HepG2 (cell line): ENCODE measurements at regions not wholly inside any gene's neighbourhood (a gene's known extent, or its start where the extent isn't known, plus 50 kb on each side); places are given as distances from the start of the nearest gene placed in this dataset.

Source experiments
- ATAC-seq: fragments of 200-7000 bp; cut with Tn5 transposase; 3 replicates; pipeline ENCODE4 v1.9.1; 2020; ENCODE audit warnings: mild to moderate bottlenecking, moderate library complexity
- BruUV-seq: library from RNA; stranded (reverse); fragments of 400-500 nt; replicated peaks from 2 replicates; lab custom pipeline; 2021; lab: Mats Ljungman, UMichigan
- CTCF ChIA-PET: fragments of 300-600 bp; formaldehyde crosslinking; extraction: SDS; loops from one replicate; lab custom pipeline; 2021; ENCODE audit warnings: low total read pairs, inconsistent platforms, low intra/inter-chr PET ratio; lab: Yijun Ruan, JAX
- POLR2A ChIA-PET: fragments of 350-600 bp; sonication (Branson Sonifier 250); formaldehyde crosslinking; loops from one replicate; lab custom pipeline; 2020; ENCODE audit warnings: antibody characterized with exemption, inconsistent platforms; lab: Yijun Ruan, JAX
- DNase-seq: peaks from one replicate; pipeline ENCODE4 v3.0.0-alpha.2; 2015; ENCODE audit warnings: low spot score
- FAIRE-seq: peaks from 3 replicates; lab custom pipeline; 2011; peaks lifted over from hg19 to GRCh38; lab: Jason Lieb, UNC
- H2AFZ ChIP-seq: one replicate; pipeline ENCODE4 v1.6.1; 2011; ENCODE audit warnings: low read length, inconsistent platforms
- H3K27ac ChIP-seq: fragments of 300-600 bp; 3 replicates; pipeline ENCODE4 v1.8.0; 2011; ENCODE audit warnings: mixed run types, mild to moderate bottlenecking, mixed read lengths, low read length, inconsistent platforms; ENCODE audit not compliant: insufficient read depth; ENCODE audit errors: extremely low read length
- H3K27me3 ChIP-seq, 2 experiments: fragments of 200-600 bp in 1 of 2; 2 replicates in 1 of 2; 3 replicates in 1 of 2; pipeline versions ENCODE4 v1.6.0 to v1.8.0; 2011; ENCODE audit warnings: low read length in 2 of 2, mild to moderate bottlenecking in 2 of 2, moderate library complexity in 2 of 2, inconsistent platforms in 1 of 2; ENCODE audit not compliant: insufficient read depth in 2 of 2, control insufficient read depth in 1 of 2
- H3K36me3 ChIP-seq, 2 experiments: fragments of 200-600 bp in 1 of 2; replicated peaks in 1 of 2; 2 replicates in 1 of 2; 3 replicates in 1 of 2; pipeline versions ENCODE4 v1.5.1 to v1.8.0; 2011; ENCODE audit warnings: low read length in 2 of 2, inconsistent platforms in 1 of 2; ENCODE audit not compliant: insufficient read depth in 2 of 2, control insufficient read depth in 1 of 2
- H3K4me1 ChIP-seq: 2 replicates; pipeline ENCODE4 v1.5.1; 2012; ENCODE audit warnings: low read length, inconsistent platforms; ENCODE audit not compliant: insufficient read depth
- H3K4me2 ChIP-seq: 2 replicates; pipeline ENCODE4 v1.6.0; 2011; ENCODE audit warnings: low read depth, low read length, inconsistent platforms
- H3K4me3 ChIP-seq, 3 experiments: fragments of 200-600 bp in 1 of 3; sonication (generic), shearing (Covaris generic) in 1 of 3; replicated peaks in 1 of 3; 2 replicates each; pipeline ENCODE4 v1.5.1; 2011 to 2016; ENCODE audit warnings: low read length in 3 of 3, inconsistent platforms in 2 of 3, low read depth in 2 of 3, mild to moderate bottlenecking in 2 of 3, control low read depth in 1 of 3, mixed read lengths in 1 of 3; ENCODE audit not compliant: insufficient read depth in 1 of 3
- H3K79me2 ChIP-seq: one replicate; pipeline ENCODE4 v1.6.1; 2011; ENCODE audit warnings: low read length, inconsistent platforms; ENCODE audit not compliant: insufficient read depth
- H3K9ac ChIP-seq: 2 replicates; pipeline ENCODE4 v1.6.0; 2011; ENCODE audit warnings: mild to moderate bottlenecking, low read depth, low read length, inconsistent platforms; ENCODE audit not compliant: insufficient read depth
- H3K9me3 ChIP-seq: 2 replicates; pipeline ENCODE4 v1.5.1; 2012; ENCODE audit warnings: mild to moderate bottlenecking, low read length
- H4K20me1 ChIP-seq: 2 replicates; pipeline ENCODE4 v1.6.0; 2011; ENCODE audit warnings: inconsistent platforms, mild to moderate bottlenecking, low read length, moderate library complexity; ENCODE audit not compliant: insufficient read depth
- ATF1 ChIP-seq: IDR thresholded peaks from 2 replicates; pipeline ENCODE4 v1.6.1; 2016; ENCODE audit warnings: mild to moderate bottlenecking, control low read depth
- CAMTA2 ChIP-seq: sonication (generic); formaldehyde crosslinking; IDR thresholded peaks from 2 replicates; pipeline ENCODE4 v1.4.0; 2020; ENCODE audit warnings: mild to moderate bottlenecking, missing genetic modification reagents, borderline replicate concordance
- ELF4 ChIP-seq: sonication (generic); formaldehyde crosslinking; IDR thresholded peaks from 2 replicates; pipeline ENCODE4 v1.5.0; 2020; ENCODE audit warnings: missing genetic modification reagents, mild to moderate bottlenecking, moderate library complexity, borderline replicate concordance
- ZBTB7B ChIP-seq: sonication (generic); formaldehyde crosslinking; IDR thresholded peaks from 2 replicates; pipeline ENCODE4 v1.4.0; 2020; ENCODE audit warnings: missing genetic modification reagents
- ZEB1 ChIP-seq: IDR thresholded peaks from 2 replicates; pipeline ENCODE4 v1.6.1; 2012; ENCODE audit warnings: mild to moderate bottlenecking, low read depth, inconsistent platforms; ENCODE audit not compliant: insufficient replicate concordance
- WGBS: methylation state at CpG from one replicate; pipeline ENCODE4 v1.1.6; 2017; ENCODE audit warnings: low lambda C conversion rate; 5-methylcytosine and 5-hydroxymethylcytosine counted together
- in situ Hi-C: cut with HindIII; loops from 2 replicates; pipeline ENCODE4 v1.10.0; 2017; ENCODE audit warnings: low pct_unique_long_range_greater_than_20kb; ENCODE audit not compliant: extremely low pct_ligation_motif_present
- intact Hi-C: fragments of 100-400 bp; cut with micrococcal nuclease; formaldehyde crosslinking; loops from one replicate; pipeline ENCODE4 v1.10.0; 2022; ENCODE audit not compliant: unreplicated experiment
- TF ChIP-seq, protein P1 (sequence below): sonication (generic); formaldehyde crosslinking; IDR thresholded peaks from 2 replicates; pipeline ENCODE4 v1.4.0; 2020; ENCODE audit warnings: missing genetic modification reagents, borderline replicate concordance
- TF ChIP-seq, protein P2 (sequence below): IDR thresholded peaks from 2 replicates; pipeline ENCODE4 v1.6.1; 2016; ENCODE audit warnings: low read depth, borderline replicate concordance
- TF ChIP-seq, protein P3 (sequence below): sonication (generic); formaldehyde crosslinking; IDR thresholded peaks from 2 replicates; pipeline ENCODE4 v1.4.0; 2020; ENCODE audit warnings: low read depth, mild to moderate bottlenecking, missing genetic modification reagents
- TF ChIP-seq, protein P4 (sequence below): sonication (generic); formaldehyde crosslinking; IDR thresholded peaks from 2 replicates; pipeline ENCODE4 v1.4.0; 2020; ENCODE audit warnings: missing genetic modification reagents
- TF ChIP-seq, protein P5 (sequence below), 2 experiments: sonication (generic) in 1 of 2; formaldehyde crosslinking in 1 of 2; IDR thresholded peaks; 2 replicates each; pipeline versions ENCODE4 v1.4.0 to v1.6.1; 2018 to 2020; ENCODE audit warnings: missing genetic modification reagents in 2 of 2, borderline replicate concordance in 1 of 2, low read depth in 1 of 2, mild to moderate bottlenecking in 1 of 2, missing biosample characterization in 1 of 2
- TF ChIP-seq, protein P6 (sequence below): sonication (generic); formaldehyde crosslinking; IDR thresholded peaks from 2 replicates; pipeline ENCODE4 v1.8.0; 2022; ENCODE audit warnings: mild to moderate bottlenecking, missing genetic modification reagents, moderate library complexity

DNA sequence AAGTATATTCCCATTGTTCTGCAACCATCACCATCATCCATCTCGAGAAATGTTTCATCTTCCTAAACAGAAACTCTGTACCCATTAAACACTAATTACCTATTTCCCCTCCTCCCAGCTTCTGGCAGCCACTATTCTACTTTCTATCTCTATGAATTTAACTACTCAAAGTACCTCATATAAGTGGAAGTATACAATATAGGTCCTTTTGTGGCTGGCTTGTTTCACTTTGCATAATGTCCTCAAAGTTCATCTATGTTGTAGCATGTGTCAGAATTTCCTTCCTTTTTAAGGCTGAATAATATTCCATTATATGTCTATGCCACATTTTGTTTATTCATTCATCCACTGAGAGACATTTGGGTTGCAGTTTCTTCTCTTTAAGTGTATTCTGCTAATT is 159.4 kb downstream of the KCNRG start (continued):
- TF ChIP-seq, protein P1, sequence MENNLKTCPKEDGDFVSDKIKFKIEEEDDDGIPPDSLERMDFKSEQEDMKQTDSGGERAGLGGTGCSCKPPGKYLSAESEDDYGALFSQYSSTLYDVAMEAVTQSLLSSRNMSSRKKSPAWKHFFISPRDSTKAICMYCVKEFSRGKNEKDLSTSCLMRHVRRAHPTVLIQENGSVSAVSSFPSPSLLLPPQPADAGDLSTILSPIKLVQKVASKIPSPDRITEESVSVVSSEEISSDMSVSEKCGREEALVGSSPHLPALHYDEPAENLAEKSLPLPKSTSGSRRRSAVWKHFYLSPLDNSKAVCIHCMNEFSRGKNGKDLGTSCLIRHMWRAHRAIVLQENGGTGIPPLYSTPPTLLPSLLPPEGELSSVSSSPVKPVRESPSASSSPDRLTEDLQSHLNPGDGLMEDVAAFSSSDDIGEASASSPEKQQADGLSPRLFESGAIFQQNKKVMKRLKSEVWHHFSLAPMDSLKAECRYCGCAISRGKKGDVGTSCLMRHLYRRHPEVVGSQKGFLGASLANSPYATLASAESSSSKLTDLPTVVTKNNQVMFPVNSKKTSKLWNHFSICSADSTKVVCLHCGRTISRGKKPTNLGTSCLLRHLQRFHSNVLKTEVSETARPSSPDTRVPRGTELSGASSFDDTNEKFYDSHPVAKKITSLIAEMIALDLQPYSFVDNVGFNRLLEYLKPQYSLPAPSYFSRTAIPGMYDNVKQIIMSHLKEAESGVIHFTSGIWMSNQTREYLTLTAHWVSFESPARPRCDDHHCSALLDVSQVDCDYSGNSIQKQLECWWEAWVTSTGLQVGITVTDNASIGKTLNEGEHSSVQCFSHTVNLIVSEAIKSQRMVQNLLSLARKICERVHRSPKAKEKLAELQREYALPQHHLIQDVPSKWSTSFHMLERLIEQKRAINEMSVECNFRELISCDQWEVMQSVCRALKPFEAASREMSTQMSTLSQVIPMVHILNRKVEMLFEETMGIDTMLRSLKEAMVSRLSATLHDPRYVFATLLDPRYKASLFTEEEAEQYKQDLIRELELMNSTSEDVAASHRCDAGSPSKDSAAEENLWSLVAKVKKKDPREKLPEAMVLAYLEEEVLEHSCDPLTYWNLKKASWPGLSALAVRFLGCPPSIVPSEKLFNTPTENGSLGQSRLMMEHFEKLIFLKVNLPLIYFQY: no peak
- TF ChIP-seq, protein P2, sequence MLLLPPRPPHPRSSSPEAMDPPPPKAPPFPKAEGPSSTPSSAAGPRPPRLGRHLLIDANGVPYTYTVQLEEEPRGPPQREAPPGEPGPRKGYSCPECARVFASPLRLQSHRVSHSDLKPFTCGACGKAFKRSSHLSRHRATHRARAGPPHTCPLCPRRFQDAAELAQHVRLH (CRISPR knock-in tag): no peak
- TF ChIP-seq CAMTA2 (CRISPR knock-in tag): no peak
- TF ChIP-seq, protein P3, sequence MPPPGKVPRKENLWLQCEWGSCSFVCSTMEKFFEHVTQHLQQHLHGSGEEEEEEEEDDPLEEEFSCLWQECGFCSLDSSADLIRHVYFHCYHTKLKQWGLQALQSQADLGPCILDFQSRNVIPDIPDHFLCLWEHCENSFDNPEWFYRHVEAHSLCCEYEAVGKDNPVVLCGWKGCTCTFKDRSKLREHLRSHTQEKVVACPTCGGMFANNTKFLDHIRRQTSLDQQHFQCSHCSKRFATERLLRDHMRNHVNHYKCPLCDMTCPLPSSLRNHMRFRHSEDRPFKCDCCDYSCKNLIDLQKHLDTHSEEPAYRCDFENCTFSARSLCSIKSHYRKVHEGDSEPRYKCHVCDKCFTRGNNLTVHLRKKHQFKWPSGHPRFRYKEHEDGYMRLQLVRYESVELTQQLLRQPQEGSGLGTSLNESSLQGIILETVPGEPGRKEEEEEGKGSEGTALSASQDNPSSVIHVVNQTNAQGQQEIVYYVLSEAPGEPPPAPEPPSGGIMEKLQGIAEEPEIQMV (CRISPR knock-in tag): no peak

DNA sequence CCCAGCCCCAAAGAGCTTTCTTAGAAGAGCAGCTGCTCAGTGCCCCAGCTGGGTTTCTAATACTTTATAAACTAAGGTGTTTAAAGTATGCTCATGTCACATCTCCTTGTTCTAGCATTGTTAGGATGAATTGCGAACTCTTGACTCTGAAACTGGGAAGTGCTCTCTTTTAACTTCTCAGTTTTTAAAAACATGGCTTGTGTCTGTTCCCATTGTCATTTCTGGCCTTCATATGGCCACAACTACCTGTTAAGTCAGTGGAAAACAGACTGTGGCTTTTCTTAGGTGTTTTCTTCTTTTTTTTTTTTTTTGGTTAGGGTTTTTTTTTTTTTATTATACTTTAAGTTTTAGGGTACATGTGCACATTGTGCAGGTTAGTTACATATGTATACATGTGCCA is 164.7 kb downstream of the KCNRG start:
- H4K20me1 ChIP-seq: no peaks in the 10 kb centered on the region
- no peaks in the 10 kb centered on the region for H3K9me3 ChIP-seq
- ChIA-PET CTCF (no interaction called here), POLR2A (no interaction called here)
- no peak overlapping the region for H3K9ac ChIP-seq
- BruUV-seq: no TSS peak
- 59% methylated on average over 1 of the region's 1 CpG for WGBS
- H3K4me2 ChIP-seq: no peak overlapping the region
- no peak overlapping the region for H3K27ac ChIP-seq
- H3K4me3 ChIP-seq: no peak overlapping the region
- no peak overlapping the region for H2AFZ ChIP-seq
- DNase-seq (no peak), ATAC-seq (no peak), FAIRE-seq (no peak)
- H3K79me2 ChIP-seq: no peaks in the 10 kb centered on the region
- no peaks in the 10 kb centered on the region for H3K27me3 ChIP-seq
- intact Hi-C loops: loop anchor here (10.0 kb wide), 1 partner anchor 55 kb away; no protein-coding TSS in a partner anchor
- no peaks in the 10 kb centered on the region for H3K36me3 ChIP-seq
- in situ Hi-C loops: no loop called here
- peaks cover 11% of the 10 kb centered on the region for H3K4me1 ChIP-seq
- no peak for TF ChIP-seq ELF4 (CRISPR knock-in tag)
- TF ChIP-seq, protein P4, sequence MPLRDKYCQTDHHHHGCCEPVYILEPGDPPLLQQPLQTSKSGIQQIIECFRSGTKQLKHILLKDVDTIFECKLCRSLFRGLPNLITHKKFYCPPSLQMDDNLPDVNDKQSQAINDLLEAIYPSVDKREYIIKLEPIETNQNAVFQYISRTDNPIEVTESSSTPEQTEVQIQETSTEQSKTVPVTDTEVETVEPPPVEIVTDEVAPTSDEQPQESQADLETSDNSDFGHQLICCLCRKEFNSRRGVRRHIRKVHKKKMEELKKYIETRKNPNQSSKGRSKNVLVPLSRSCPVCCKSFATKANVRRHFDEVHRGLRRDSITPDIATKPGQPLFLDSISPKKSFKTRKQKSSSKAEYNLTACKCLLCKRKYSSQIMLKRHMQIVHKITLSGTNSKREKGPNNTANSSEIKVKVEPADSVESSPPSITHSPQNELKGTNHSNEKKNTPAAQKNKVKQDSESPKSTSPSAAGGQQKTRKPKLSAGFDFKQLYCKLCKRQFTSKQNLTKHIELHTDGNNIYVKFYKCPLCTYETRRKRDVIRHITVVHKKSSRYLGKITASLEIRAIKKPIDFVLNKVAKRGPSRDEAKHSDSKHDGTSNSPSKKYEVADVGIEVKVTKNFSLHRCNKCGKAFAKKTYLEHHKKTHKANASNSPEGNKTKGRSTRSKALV (CRISPR knock-in tag): no peak
- TF ChIP-seq ZEB1: no peak
- TF ChIP-seq ATF1: no peak
- TF ChIP-seq, protein P5, sequence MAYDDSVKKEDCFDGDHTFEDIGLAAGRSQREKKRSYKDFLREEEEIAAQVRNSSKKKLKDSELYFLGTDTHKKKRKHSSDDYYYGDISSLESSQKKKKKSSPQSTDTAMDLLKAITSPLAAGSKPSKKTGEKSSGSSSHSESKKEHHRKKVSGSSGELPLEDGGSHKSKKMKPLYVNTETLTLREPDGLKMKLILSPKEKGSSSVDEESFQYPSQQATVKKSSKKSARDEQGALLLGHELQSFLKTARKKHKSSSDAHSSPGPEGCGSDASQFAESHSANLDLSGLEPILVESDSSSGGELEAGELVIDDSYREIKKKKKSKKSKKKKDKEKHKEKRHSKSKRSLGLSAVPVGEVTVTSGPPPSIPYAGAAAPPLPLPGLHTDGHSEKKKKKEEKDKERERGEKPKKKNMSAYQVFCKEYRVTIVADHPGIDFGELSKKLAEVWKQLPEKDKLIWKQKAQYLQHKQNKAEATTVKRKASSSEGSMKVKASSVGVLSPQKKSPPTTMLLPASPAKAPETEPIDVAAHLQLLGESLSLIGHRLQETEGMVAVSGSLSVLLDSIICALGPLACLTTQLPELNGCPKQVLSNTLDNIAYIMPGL (CRISPR knock-in tag; IDR thresholded peaks at IDR 0.05; ENCODE audit: borderline replicate concordance in 1 of 2, low read depth in 1 of 2): no peak
- TF ChIP-seq, protein P6, sequence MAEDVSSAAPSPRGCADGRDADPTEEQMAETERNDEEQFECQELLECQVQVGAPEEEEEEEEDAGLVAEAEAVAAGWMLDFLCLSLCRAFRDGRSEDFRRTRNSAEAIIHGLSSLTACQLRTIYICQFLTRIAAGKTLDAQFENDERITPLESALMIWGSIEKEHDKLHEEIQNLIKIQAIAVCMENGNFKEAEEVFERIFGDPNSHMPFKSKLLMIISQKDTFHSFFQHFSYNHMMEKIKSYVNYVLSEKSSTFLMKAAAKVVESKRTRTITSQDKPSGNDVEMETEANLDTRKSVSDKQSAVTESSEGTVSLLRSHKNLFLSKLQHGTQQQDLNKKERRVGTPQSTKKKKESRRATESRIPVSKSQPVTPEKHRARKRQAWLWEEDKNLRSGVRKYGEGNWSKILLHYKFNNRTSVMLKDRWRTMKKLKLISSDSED (CRISPR knock-in tag): no peak
- no peak for TF ChIP-seq ZBTB7B (CRISPR knock-in tag)
